Fibroblast of villous mesenchyme (primary cell): ENCODE measurements at regions not wholly inside any gene's neighbourhood (a gene's known extent, or its start where the extent isn't known, plus 50 kb on each side); places are given as distances from the start of the nearest gene placed in this dataset.

Experiments
- DNase-seq: peaks from one replicate; pipeline ENCODE4 v3.0.0-alpha.2; 2010; ENCODE audit warnings: low read depth
- H3K4me3 ChIP-seq: 2 replicates; pipeline ENCODE4 v1.5.1; 2011; ENCODE audit warnings: low read depth, mild to moderate bottlenecking, low read length
- TF ChIP-seq, protein P1 (sequence below): IDR thresholded peaks from 2 replicates; pipeline ENCODE4 v1.5.1; 2012; ENCODE audit warnings: low read depth, mild to moderate bottlenecking, low read length; ENCODE audit not compliant: insufficient read depth

DNA sequence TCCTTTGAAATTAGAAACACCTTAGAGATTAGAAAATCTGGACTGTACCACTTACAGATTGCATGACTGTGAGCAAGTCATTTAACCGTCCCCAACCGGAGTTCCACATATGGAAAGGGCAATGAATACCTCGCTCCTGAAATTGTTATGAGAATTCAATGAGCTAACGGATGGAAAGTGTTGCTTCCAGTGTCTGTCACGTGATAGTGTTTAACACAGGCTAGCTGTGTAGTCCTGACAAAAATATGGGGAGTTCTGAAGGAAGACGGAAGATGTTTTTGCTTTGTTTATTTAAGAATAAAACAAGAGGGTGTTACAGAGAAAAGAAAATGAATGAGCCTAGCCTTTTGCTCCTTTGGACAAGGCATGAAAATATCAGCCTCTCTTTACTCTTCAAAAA, 150.7 kb upstream of the SEMA6D start:
- no peak for DNase-seq
- TF ChIP-seq, protein P1, sequence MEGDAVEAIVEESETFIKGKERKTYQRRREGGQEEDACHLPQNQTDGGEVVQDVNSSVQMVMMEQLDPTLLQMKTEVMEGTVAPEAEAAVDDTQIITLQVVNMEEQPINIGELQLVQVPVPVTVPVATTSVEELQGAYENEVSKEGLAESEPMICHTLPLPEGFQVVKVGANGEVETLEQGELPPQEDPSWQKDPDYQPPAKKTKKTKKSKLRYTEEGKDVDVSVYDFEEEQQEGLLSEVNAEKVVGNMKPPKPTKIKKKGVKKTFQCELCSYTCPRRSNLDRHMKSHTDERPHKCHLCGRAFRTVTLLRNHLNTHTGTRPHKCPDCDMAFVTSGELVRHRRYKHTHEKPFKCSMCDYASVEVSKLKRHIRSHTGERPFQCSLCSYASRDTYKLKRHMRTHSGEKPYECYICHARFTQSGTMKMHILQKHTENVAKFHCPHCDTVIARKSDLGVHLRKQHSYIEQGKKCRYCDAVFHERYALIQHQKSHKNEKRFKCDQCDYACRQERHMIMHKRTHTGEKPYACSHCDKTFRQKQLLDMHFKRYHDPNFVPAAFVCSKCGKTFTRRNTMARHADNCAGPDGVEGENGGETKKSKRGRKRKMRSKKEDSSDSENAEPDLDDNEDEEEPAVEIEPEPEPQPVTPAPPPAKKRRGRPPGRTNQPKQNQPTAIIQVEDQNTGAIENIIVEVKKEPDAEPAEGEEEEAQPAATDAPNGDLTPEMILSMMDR, result no peak
- H3K4me3 ChIP-seq, result no peak overlapping the region

DNA sequence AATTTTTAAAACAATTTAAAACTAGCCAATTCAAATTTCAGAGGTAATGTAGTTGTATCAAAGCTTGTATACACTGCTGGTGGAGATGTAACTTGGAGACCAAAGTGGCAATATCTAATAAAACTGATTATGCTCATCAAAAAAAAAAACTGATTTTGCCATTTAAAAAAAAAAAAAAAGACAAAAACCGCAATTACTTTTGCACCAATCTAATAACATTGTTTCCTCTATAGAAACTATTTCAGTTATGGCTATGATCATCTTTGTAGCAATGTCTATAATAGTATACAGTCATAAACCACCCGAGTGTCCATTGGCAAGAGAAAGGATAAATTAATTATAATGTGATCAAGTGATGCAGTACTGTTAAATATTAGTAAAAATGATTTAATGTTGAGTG, 149.3 kb upstream of the SEMA6D start:
- DNase-seq, result no peak

DNA sequence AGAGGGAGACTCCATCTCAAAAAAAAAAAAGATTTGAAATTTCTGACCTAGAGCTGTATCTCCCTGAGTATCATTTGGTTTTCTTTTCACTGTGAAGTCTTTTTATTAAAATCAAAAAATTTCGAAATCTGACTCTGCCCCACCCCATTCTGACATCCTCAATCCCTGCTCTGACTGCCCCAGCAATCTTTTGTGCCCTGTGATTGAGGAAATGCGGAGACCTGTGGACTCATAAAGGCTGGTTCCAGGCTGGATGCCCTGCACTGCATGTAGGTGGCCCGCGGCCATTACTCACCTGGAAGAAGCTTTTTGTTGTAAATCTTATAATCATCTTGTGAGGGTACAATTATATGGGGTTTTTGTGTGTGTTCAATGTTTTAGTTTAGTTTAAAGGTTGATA, 147.3 kb upstream of the SEMA6D start:
- no peak overlapping the region for H3K4me3 ChIP-seq
- TF ChIP-seq, protein P1, result no peak
- no peak for DNase-seq

More for the DNA sequence above, 149.3 kb upstream of the SEMA6D start:
- H3K4me3 ChIP-seq, result no peak overlapping the region
- TF ChIP-seq, protein P1, result no peak

DNA sequence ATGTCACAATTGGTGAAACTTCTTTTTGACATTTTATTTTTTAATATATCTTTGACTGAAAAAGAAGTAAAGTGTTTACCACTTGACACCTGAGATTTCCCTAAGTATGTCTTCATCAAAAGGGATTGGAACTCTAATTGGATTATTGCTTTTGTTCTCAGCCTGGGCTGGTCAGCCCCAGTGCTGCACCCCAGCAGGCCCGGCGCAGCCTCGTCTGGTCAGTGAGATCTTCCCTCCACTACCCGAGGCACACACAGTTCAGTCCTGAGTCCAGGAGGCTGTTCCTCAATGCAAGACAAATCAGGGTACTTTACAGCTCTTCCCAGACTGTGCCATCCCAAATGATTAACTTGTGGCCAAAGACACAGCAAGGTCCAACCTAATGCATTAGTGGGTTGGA, 146.9 kb upstream of the SEMA6D start:
- DNase-seq, result no peak
- TF ChIP-seq, protein P1, result no peak
- H3K4me3 ChIP-seq, result no peak overlapping the region

DNA sequence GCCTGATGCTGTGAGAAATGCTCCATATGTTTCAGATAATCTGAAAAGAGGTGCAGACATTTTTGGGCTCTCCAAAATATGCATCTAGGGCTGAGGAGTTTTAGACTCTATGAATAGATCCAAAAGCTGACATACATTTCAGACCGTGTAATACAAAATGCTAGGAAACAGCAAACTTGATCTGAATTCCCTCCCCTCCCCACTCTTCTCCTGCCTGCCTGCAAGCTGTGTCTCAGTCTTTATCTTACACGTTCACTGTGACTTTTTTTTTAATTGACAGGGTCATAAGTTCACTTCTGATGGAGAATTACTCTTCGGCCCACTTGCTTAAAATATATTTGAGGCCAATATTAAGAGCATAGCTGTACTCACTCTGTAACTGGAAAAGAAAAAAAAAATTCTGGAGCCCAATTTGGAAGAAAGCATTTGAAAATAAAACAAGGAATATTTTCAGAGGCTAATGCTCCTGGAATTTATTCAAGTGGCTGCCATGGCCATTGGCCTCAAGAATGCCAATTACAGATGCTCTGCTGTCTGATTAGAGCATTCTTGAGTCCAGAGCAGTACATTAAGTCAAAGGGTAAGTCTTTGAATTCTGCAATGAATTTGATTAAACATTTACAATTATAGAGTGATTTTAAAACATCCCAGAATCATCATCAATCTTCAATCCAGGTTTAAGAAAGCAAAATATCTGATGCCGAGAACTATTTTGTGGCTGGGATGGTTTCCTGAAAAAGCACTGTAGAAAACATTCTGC, 146.2 kb upstream of the SEMA6D start:
- H3K4me3 ChIP-seq, result no peak overlapping the region
- DNase-seq, result no peak
- TF ChIP-seq, protein P1, result no peak

DNA sequence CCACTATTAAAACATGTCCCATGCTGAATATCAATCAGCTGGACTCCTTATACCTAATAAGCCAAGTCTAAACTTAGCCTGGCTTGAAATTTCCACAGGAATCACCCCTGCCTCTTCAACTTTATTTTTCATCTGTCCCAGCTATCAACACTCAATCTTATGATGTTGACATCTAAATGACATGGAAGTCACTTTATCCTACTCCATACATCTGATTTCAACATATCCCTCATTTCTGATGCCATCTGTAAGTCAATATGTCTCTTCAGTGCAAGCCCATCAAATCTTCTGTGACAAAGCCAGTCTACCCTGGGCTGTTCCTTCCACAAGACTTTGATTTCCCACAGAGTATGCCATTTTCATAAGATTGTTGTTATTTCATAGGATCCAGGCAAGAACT, 143.6 kb upstream of the SEMA6D start:
- DNase-seq, result no peak
- TF ChIP-seq, protein P1, result no peak
- no peak overlapping the region for H3K4me3 ChIP-seq

DNA sequence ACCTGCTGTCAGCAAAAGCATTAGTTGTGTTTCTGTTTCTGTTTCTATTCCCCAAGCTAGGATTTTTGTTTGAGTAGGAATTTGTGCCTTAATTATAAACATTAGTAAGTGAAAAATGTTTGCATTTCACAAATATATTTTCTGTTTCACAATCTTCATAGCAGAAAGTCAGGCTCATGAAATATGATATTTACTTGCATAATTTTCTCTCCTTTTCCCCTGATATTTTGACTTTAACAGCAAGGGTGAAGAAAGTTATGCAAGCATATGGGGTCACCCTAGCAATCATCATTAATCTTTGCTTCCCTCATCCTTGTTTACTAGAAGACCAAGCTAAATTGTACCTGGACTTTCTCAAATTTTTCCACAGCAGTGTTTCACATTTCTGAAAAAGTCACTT, 140.3 kb upstream of the SEMA6D start:
- DNase-seq, result peak; percentile 60
- H3K4me3 ChIP-seq, result no peak overlapping the region
- TF ChIP-seq, protein P1, result no peak
